Liver (tissue), 8 donors: ENCODE measurements at regions not wholly inside any gene's neighbourhood (a gene's known extent, or its start where the extent isn't known, plus 50 kb on each side); places are given as distances from the start of the nearest gene placed in this dataset.

Experiments used
- DNase-seq: peaks from one replicate; pipeline ENCODE4 v3.0.0-alpha.2; 2017; ENCODE audit warnings: low spot score
- H3K27ac ChIP-seq, 2 donors: one replicate each; pipeline ENCODE4 v1.7.0; 2013; ENCODE audit warnings: inconsistent platforms in 2 of 2, low read length in 2 of 2, control low read depth in 1 of 2, low read depth in 1 of 2, mild to moderate bottlenecking in 1 of 2
- H3K27me3 ChIP-seq, 4 donors: one replicate each; pipeline versions ENCODE4 v1.6.1 to v1.7.0; 2013; ENCODE audit warnings: low read length in 3 of 4, inconsistent platforms in 1 of 4, mild to moderate bottlenecking in 1 of 4, moderate library complexity in 1 of 4; ENCODE audit not compliant: control insufficient read depth in 4 of 4, insufficient read depth in 4 of 4
- H3K36me3 ChIP-seq, 4 donors: one replicate each; pipeline versions ENCODE4 v1.6.1 to v1.7.0; 2013; ENCODE audit warnings: low read length in 3 of 4, mild to moderate bottlenecking in 3 of 4, low read depth in 1 of 4, moderate library complexity in 1 of 4; ENCODE audit not compliant: control insufficient read depth in 4 of 4, insufficient read depth in 3 of 4
- H3K4me1 ChIP-seq, 4 donors: one replicate each; pipeline versions ENCODE4 v1.6.1 to v1.7.0; 2013; ENCODE audit warnings: low read length in 3 of 4, mild to moderate bottlenecking in 3 of 4, moderate library complexity in 1 of 4; ENCODE audit not compliant: control insufficient read depth in 4 of 4, insufficient read depth in 4 of 4
- H3K4me3 ChIP-seq, 3 donors: one replicate each; pipeline versions ENCODE4 v1.6.1 to v1.7.0; 2013; ENCODE audit warnings: low read length in 3 of 3, control low read depth in 1 of 3, low read depth in 1 of 3, mild to moderate bottlenecking in 1 of 3
- H3K9ac ChIP-seq, 2 donors: one replicate each; pipeline ENCODE4 v1.7.0; 2013; ENCODE audit warnings: low read length in 2 of 2, mild to moderate bottlenecking in 2 of 2, moderate library complexity in 2 of 2, control low read depth in 1 of 2, low read depth in 1 of 2
- H3K9me3 ChIP-seq, 4 donors: one replicate each; pipeline versions ENCODE4 v1.6.1 to v1.7.0; 2013; ENCODE audit warnings: low read length in 3 of 4; ENCODE audit not compliant: control insufficient read depth in 4 of 4
- EGR1 ChIP-seq, 2 donors: IDR thresholded peaks; 2 replicates each; pipeline ENCODE4 v1.6.1; 2016 to 2018; ENCODE audit warnings: antibody characterized with exemption in 2 of 2, low read depth in 2 of 2
- FOXA1 ChIP-seq: IDR thresholded peaks from 2 replicates; pipeline ENCODE4 v1.6.1; 2016; ENCODE audit warnings: antibody characterized with exemption
- FOXA2 ChIP-seq: IDR thresholded peaks from 2 replicates; pipeline ENCODE4 v1.6.1; 2016; ENCODE audit warnings: antibody characterized with exemption
- GABPA ChIP-seq, 2 donors: IDR thresholded peaks in 1 of 2; conservative IDR thresholded peaks in 1 of 2; 2 replicates each; pipeline ENCODE4 v1.6.1; 2016; ENCODE audit warnings: antibody characterized with exemption in 2 of 2, mild to moderate bottlenecking in 1 of 2, moderate library complexity in 1 of 2
- HNF4A ChIP-seq, 2 donors: conservative IDR thresholded peaks; 2 replicates each; pipeline ENCODE4 v1.6.1; 2016; ENCODE audit warnings: antibody characterized with exemption in 2 of 2, mild to moderate bottlenecking in 2 of 2
- HNF4G ChIP-seq: IDR thresholded peaks from 2 replicates; pipeline ENCODE4 v1.6.1; 2016; ENCODE audit warnings: antibody characterized with exemption
- JUND ChIP-seq, 2 donors: IDR thresholded peaks; 2 replicates each; pipeline ENCODE4 v1.6.1; 2016; ENCODE audit warnings: antibody characterized with exemption in 2 of 2
- NR2F2 ChIP-seq: IDR thresholded peaks from 2 replicates; pipeline ENCODE4 v1.6.1; 2016; ENCODE audit warnings: antibody characterized with exemption
- RAD21 ChIP-seq, 2 donors: IDR thresholded peaks; 2 replicates each; pipeline ENCODE4 v1.6.1; 2016; ENCODE audit warnings: antibody characterized with exemption in 2 of 2, mild to moderate bottlenecking in 2 of 2
- RXRA ChIP-seq, 2 donors: IDR thresholded peaks; 2 replicates each; pipeline ENCODE4 v1.6.1; 2017 to 2018; ENCODE audit warnings: antibody characterized with exemption in 2 of 2, mild to moderate bottlenecking in 1 of 2
- SP1 ChIP-seq: IDR thresholded peaks from 2 replicates; pipeline ENCODE4 v1.6.1; 2018; ENCODE audit warnings: antibody characterized with exemption, mild to moderate bottlenecking
- TAF1 ChIP-seq: conservative IDR thresholded peaks from 2 replicates; pipeline ENCODE4 v1.6.1; 2016; ENCODE audit warnings: antibody characterized with exemption, mild to moderate bottlenecking
- YY1 ChIP-seq: IDR thresholded peaks from 2 replicates; pipeline ENCODE4 v1.6.1; 2016; ENCODE audit warnings: antibody characterized with exemption, mild to moderate bottlenecking
- WGBS: extraction: QIAGEN DNeasy Blood & Tissue Kit; methylation state at CpG from one replicate; pipeline ENCODE4 v1.1.7; 2013; 5-methylcytosine and 5-hydroxymethylcytosine counted together
- TF ChIP-seq, protein P1 (sequence below): IDR thresholded peaks from 2 replicates; pipeline ENCODE4 v1.6.1; 2016; ENCODE audit warnings: antibody characterized with exemption, mild to moderate bottlenecking
- TF ChIP-seq, protein P2 (sequence below): IDR thresholded peaks from 2 replicates; pipeline ENCODE4 v1.6.1; 2016; ENCODE audit warnings: antibody characterized with exemption
- TF ChIP-seq, protein P3 (sequence below): IDR thresholded peaks from 2 replicates; pipeline ENCODE4 v1.6.1; 2016; ENCODE audit warnings: antibody characterized with exemption
- TF ChIP-seq, protein P4 (sequence below): fragments of 150-350 bp; IDR thresholded peaks from 2 replicates; pipeline ENCODE4 v1.5.1; 2017; ENCODE audit warnings: improper control_type of control experiment, low read depth, low read length; ENCODE audit not compliant: missing input control
- TF ChIP-seq, protein P5 (sequence below): IDR thresholded peaks from 2 replicates; pipeline ENCODE4 v1.6.1; 2016; ENCODE audit warnings: antibody characterized with exemption
- donor health status: healthy.
- donor health status: healthy.
- donor health status: healthy.
- donor health status: healthy.
- donor health status: healthy.

DNA sequence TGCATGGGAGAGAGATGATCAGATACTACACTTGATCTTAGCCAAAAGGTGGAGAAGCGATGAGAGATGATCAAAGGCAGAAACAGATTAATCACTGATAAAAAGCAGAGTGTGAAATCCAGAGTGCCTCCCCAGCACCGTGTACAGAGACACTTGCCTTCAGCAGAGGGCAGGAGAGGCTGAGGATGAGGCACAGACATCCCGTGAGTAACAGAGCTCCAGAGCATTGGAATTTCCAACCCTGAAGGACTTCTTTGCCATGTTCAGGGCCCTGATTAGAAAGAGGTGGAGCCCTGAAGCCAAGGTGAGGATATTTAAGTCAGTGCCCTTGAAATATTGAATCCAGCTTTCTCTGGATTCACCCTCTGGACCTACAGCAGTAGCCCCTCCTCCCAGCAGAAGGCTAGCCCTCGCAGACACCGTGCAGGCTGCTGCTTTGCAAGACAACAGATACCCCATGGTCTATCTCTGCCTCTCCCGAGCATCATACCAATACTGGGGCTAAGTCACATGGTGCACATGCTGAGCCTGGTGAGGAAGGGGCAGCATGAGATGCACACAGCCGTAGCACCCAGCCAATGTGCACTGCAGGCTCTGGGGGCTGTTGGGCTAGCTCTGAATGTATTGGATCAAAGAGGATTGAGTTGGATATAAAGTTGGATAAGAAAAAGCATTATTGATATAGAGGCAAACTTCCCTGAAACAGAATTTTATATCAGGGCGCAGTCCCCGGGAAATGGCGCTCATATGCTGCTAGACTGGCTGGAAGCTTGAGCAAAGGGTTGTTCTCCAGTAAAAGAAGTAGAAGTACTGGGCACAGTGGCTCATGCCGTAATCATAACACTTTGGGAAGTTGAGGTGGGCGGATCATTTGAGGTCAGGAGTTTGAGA lies 200.3 kb upstream of the B3GAT1 start:
- no peaks in the 10 kb centered on the region for H3K36me3 ChIP-seq
- no peaks in the 10 kb centered on the region for H3K4me1 ChIP-seq
- no peak overlapping the region for H3K27ac ChIP-seq
- TF ChIP-seq RXRA (IDR thresholded peaks at IDR 0.05), result no peak
- no peak for TF ChIP-seq HNF4G
- TF ChIP-seq TAF1, result no peak
- TF ChIP-seq HNF4A (conservative IDR thresholded peaks at IDR 0.05), result no peak
- no peak for TF ChIP-seq YY1
- no peak for TF ChIP-seq GABPA (IDR thresholded peaks at IDR 0.05 in 1 of 2, conservative IDR thresholded peaks at IDR 0.05 in 1 of 2)
- TF ChIP-seq JUND (IDR thresholded peaks at IDR 0.05), result no peak
- TF ChIP-seq SP1, result no peak
- TF ChIP-seq, protein P1, sequence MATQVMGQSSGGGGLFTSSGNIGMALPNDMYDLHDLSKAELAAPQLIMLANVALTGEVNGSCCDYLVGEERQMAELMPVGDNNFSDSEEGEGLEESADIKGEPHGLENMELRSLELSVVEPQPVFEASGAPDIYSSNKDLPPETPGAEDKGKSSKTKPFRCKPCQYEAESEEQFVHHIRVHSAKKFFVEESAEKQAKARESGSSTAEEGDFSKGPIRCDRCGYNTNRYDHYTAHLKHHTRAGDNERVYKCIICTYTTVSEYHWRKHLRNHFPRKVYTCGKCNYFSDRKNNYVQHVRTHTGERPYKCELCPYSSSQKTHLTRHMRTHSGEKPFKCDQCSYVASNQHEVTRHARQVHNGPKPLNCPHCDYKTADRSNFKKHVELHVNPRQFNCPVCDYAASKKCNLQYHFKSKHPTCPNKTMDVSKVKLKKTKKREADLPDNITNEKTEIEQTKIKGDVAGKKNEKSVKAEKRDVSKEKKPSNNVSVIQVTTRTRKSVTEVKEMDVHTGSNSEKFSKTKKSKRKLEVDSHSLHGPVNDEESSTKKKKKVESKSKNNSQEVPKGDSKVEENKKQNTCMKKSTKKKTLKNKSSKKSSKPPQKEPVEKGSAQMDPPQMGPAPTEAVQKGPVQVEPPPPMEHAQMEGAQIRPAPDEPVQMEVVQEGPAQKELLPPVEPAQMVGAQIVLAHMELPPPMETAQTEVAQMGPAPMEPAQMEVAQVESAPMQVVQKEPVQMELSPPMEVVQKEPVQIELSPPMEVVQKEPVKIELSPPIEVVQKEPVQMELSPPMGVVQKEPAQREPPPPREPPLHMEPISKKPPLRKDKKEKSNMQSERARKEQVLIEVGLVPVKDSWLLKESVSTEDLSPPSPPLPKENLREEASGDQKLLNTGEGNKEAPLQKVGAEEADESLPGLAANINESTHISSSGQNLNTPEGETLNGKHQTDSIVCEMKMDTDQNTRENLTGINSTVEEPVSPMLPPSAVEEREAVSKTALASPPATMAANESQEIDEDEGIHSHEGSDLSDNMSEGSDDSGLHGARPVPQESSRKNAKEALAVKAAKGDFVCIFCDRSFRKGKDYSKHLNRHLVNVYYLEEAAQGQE, result no peak
- TF ChIP-seq, protein P2, sequence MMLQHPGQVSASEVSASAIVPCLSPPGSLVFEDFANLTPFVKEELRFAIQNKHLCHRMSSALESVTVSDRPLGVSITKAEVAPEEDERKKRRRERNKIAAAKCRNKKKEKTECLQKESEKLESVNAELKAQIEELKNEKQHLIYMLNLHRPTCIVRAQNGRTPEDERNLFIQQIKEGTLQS, result no peak
- TF ChIP-seq NR2F2, result no peak
- TF ChIP-seq FOXA2, result no peak
- TF ChIP-seq, protein P3, sequence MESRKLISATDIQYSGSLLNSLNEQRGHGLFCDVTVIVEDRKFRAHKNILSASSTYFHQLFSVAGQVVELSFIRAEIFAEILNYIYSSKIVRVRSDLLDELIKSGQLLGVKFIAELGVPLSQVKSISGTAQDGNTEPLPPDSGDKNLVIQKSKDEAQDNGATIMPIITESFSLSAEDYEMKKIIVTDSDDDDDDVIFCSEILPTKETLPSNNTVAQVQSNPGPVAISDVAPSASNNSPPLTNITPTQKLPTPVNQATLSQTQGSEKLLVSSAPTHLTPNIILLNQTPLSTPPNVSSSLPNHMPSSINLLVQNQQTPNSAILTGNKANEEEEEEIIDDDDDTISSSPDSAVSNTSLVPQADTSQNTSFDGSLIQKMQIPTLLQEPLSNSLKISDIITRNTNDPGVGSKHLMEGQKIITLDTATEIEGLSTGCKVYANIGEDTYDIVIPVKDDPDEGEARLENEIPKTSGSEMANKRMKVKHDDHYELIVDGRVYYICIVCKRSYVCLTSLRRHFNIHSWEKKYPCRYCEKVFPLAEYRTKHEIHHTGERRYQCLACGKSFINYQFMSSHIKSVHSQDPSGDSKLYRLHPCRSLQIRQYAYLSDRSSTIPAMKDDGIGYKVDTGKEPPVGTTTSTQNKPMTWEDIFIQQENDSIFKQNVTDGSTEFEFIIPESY, result no peak
- TF ChIP-seq, protein P4, sequence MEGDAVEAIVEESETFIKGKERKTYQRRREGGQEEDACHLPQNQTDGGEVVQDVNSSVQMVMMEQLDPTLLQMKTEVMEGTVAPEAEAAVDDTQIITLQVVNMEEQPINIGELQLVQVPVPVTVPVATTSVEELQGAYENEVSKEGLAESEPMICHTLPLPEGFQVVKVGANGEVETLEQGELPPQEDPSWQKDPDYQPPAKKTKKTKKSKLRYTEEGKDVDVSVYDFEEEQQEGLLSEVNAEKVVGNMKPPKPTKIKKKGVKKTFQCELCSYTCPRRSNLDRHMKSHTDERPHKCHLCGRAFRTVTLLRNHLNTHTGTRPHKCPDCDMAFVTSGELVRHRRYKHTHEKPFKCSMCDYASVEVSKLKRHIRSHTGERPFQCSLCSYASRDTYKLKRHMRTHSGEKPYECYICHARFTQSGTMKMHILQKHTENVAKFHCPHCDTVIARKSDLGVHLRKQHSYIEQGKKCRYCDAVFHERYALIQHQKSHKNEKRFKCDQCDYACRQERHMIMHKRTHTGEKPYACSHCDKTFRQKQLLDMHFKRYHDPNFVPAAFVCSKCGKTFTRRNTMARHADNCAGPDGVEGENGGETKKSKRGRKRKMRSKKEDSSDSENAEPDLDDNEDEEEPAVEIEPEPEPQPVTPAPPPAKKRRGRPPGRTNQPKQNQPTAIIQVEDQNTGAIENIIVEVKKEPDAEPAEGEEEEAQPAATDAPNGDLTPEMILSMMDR, result no peak
- no peak for TF ChIP-seq FOXA1
- TF ChIP-seq EGR1 (IDR thresholded peaks at IDR 0.05; ENCODE audit: low read depth in 2 of 2), result no peak
- TF ChIP-seq, protein P5, sequence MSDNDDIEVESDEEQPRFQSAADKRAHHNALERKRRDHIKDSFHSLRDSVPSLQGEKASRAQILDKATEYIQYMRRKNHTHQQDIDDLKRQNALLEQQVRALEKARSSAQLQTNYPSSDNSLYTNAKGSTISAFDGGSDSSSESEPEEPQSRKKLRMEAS, result no peak
- TF ChIP-seq RAD21 (IDR thresholded peaks at IDR 0.05), result no peak
- H3K9ac ChIP-seq, result no peak overlapping the region
- H3K9me3 ChIP-seq, result no peaks in the 10 kb centered on the region
- no peak overlapping the region for H3K4me3 ChIP-seq
- DNase-seq, result no peak
- H3K27me3 ChIP-seq, result peaks cover 0 to 2% (median 0%) of the 10 kb centered on the region in 4 donors
- WGBS, result 75% methylated on average over 12 of the region's 12 CpGs
